IMR-90 (cell line): ENCODE measurements at regions not wholly inside any gene's neighbourhood (a gene's known extent, or its start where the extent isn't known, plus 50 kb on each side); places are given as distances from the start of the nearest gene placed in this dataset.

Experiments used
- BHLHE40 ChIP-seq: fragments of 150-350 bp; IDR thresholded peaks from 2 replicates; pipeline ENCODE4 v1.6.1; 2016; ENCODE audit warnings: mild to moderate bottlenecking, low read depth, low read length
- CEBPB ChIP-seq: IDR thresholded peaks from 2 replicates; pipeline ENCODE4 v1.6.1; 2012; ENCODE audit warnings: low read depth, low read length, improper control_type of control experiment
- CHD1 ChIP-seq: IDR thresholded peaks from 2 replicates; pipeline ENCODE4 v1.6.1; 2012; ENCODE audit warnings: low read depth, low read length, improper control_type of control experiment
- FOS ChIP-seq: fragments of 150-350 bp; IDR thresholded peaks from 2 replicates; pipeline ENCODE4 v1.6.1; 2016; ENCODE audit warnings: low read depth, low read length
- MAFK ChIP-seq: IDR thresholded peaks from 2 replicates; pipeline ENCODE4 v1.6.1; 2012; ENCODE audit warnings: low read depth, low read length, improper control_type of control experiment
- MAZ ChIP-seq: IDR thresholded peaks from 2 replicates; pipeline ENCODE4 v1.6.1; 2012; ENCODE audit warnings: low read depth, mild to moderate bottlenecking, low read length, improper control_type of control experiment, moderate library complexity, borderline replicate concordance
- NFE2L2 ChIP-seq: fragments of 150-350 bp; IDR thresholded peaks from 2 replicates; pipeline ENCODE4 v1.6.1; 2016; ENCODE audit warnings: low read depth, mild to moderate bottlenecking, low read length
- POLR2A ChIP-seq: IDR thresholded peaks from 2 replicates; pipeline ENCODE4 v1.6.1; 2012; ENCODE audit warnings: mild to moderate bottlenecking, low read depth, low read length
- RAD21 ChIP-seq: IDR thresholded peaks from 2 replicates; pipeline ENCODE4 v1.6.1; 2012; ENCODE audit warnings: low read length, improper control_type of control experiment
- RCOR1 ChIP-seq: IDR thresholded peaks from 2 replicates; pipeline ENCODE4 v1.6.1; 2012; ENCODE audit warnings: mild to moderate bottlenecking, low read length, improper control_type of control experiment; ENCODE audit not compliant: insufficient replicate concordance
- RFX5 ChIP-seq: IDR thresholded peaks from 2 replicates; pipeline ENCODE4 v1.8.0; 2012; ENCODE audit warnings: low read depth, mild to moderate bottlenecking, low read length, moderate library complexity
- SMC3 ChIP-seq: fragments of 150-350 bp; IDR thresholded peaks from 2 replicates; pipeline ENCODE4 v1.6.1; 2016; ENCODE audit warnings: low read depth, mild to moderate bottlenecking, antibody characterized with exemption, low read length, moderate library complexity
- TF ChIP-seq, protein P1 (sequence below): conservative IDR thresholded peaks from 2 replicates; pipeline ENCODE4 v1.5.1; 2012; ENCODE audit warnings: mild to moderate bottlenecking, low read depth, low read length, improper control_type of control experiment

DNA sequence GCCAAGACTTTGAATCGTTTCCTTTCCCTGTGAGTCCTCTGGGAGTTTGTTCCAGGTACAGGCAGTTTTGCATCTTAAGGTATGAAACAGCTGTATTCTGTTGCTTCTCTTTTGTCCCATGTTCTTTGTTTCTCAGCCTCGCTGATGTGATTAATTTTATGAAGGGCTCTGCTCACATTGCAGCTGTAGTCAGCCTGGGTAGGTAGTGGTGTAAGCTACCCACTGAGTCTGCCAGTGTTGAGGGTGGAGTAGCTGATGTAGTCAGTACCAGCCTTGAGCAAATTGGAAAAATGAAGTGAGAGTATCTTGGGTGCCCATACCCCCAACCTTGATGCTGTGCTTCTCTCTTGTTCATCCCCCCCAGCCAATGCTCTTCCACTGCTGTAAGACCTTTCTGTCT lies 139.6 kb upstream of the SMIM31 start:
- TF ChIP-seq POLR2A (no peak), CHD1 (no peak), RFX5 (no peak), RCOR1 (no peak), CEBPB (no peak), MAFK (no peak), RAD21 (no peak), NFE2L2 (no peak), MAZ (no peak), SMC3 (no peak), BHLHE40 (no peak), FOS (no peak)
- TF ChIP-seq, protein P1, sequence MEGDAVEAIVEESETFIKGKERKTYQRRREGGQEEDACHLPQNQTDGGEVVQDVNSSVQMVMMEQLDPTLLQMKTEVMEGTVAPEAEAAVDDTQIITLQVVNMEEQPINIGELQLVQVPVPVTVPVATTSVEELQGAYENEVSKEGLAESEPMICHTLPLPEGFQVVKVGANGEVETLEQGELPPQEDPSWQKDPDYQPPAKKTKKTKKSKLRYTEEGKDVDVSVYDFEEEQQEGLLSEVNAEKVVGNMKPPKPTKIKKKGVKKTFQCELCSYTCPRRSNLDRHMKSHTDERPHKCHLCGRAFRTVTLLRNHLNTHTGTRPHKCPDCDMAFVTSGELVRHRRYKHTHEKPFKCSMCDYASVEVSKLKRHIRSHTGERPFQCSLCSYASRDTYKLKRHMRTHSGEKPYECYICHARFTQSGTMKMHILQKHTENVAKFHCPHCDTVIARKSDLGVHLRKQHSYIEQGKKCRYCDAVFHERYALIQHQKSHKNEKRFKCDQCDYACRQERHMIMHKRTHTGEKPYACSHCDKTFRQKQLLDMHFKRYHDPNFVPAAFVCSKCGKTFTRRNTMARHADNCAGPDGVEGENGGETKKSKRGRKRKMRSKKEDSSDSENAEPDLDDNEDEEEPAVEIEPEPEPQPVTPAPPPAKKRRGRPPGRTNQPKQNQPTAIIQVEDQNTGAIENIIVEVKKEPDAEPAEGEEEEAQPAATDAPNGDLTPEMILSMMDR, result no peak
